ENCODE measurements at regions not wholly inside any gene's neighbourhood (a gene's known extent, or its start where the extent isn't known, plus 50 kb on each side); places are given as distances from the start of the nearest gene placed in this dataset.

GRCh38 chr4:19592391-19592790, 659.3 kb upstream of the SLIT2 start:
- ATAC-seq (ENCODE audit: insufficient number of reproducible peaks, low FRiP score, low read depth) = no peak
- H3K9me3 ChIP-seq = no peaks in the 10 kb centered on the region
- no peaks in the 10 kb centered on the region for H3K27me3 ChIP-seq (replicated peaks; ENCODE audit: insufficient read depth)
- no peak overlapping the region for H3K4me3 ChIP-seq
- TF ChIP-seq CTCF (IDR thresholded peaks at IDR 0.05) = no peak
- DNase-seq (ENCODE audit: low spot score) = no peak
- no peaks in the 10 kb centered on the region for H3K36me3 ChIP-seq
- H3K27ac ChIP-seq = no peak overlapping the region
- no peaks in the 10 kb centered on the region for H3K4me1 ChIP-seq (ENCODE audit: control insufficient read depth in 1 of 2, low read depth in 2 of 2)

GRCh38 chr4:19583827-19584569, 667.7 kb upstream of the SLIT2 start:
- DNase-seq (ENCODE audit: low spot score) = no peak
- TF ChIP-seq CTCF (IDR thresholded peaks at IDR 0.05) = no peak
- H3K27me3 ChIP-seq (replicated peaks; ENCODE audit: insufficient read depth) = no peaks in the 10 kb centered on the region
- no peak overlapping the region for H3K27ac ChIP-seq
- no peak for ATAC-seq (ENCODE audit: insufficient number of reproducible peaks, low FRiP score, low read depth)
- H3K4me3 ChIP-seq = no peak overlapping the region
- no peaks in the 10 kb centered on the region for H3K36me3 ChIP-seq
- no peaks in the 10 kb centered on the region for H3K9me3 ChIP-seq
- H3K4me1 ChIP-seq (ENCODE audit: control insufficient read depth in 1 of 2, low read depth in 2 of 2) = no peaks in the 10 kb centered on the region

GRCh38 chr4:19580095-19580494, 671.6 kb upstream of the SLIT2 start:
- TF ChIP-seq CTCF (IDR thresholded peaks at IDR 0.05) = no peak
- no peak overlapping the region for H3K27ac ChIP-seq
- DNase-seq (ENCODE audit: low spot score) = no peak

GRCh38 chr4:19579608-19580007, 672.1 kb upstream of the SLIT2 start:
- Histone ChIP-seq H3K9me3 (no peaks in the 10 kb centered on the region), H3K4me3 (no peak overlapping the region), H3K27ac (no peak overlapping the region), H3K27me3 (replicated peaks; ENCODE audit: insufficient read depth) (no peaks in the 10 kb centered on the region), H3K4me1 (ENCODE audit: control insufficient read depth in 1 of 2, low read depth in 2 of 2) (no peaks in the 10 kb centered on the region), H3K36me3 (no peaks in the 10 kb centered on the region)
- ATAC-seq (ENCODE audit: insufficient number of reproducible peaks, low FRiP score, low read depth) (no peak), DNase-seq (ENCODE audit: low spot score) (no peak)
- no peak for TF ChIP-seq CTCF (IDR thresholded peaks at IDR 0.05)

More at GRCh38 chr4:19580095-19580494, 671.6 kb upstream of the SLIT2 start:
- no peaks in the 10 kb centered on the region for H3K9me3 ChIP-seq
- no peak for ATAC-seq (ENCODE audit: insufficient number of reproducible peaks, low FRiP score, low read depth)
- no peaks in the 10 kb centered on the region for H3K36me3 ChIP-seq
- H3K4me1 ChIP-seq (ENCODE audit: control insufficient read depth in 1 of 2, low read depth in 2 of 2) = no peaks in the 10 kb centered on the region
- H3K4me3 ChIP-seq = no peak overlapping the region
- H3K27me3 ChIP-seq (replicated peaks; ENCODE audit: insufficient read depth) = no peaks in the 10 kb centered on the region

GRCh38 chr4:19577097-19577496, 674.6 kb upstream of the SLIT2 start:
- Histone ChIP-seq H3K27me3 (replicated peaks; ENCODE audit: insufficient read depth) (no peaks in the 10 kb centered on the region), H3K36me3 (no peaks in the 10 kb centered on the region), H3K27ac (no peak overlapping the region), H3K4me1 (ENCODE audit: control insufficient read depth in 1 of 2, low read depth in 2 of 2) (no peaks in the 10 kb centered on the region), H3K9me3 (no peaks in the 10 kb centered on the region), H3K4me3 (no peak overlapping the region)
- ATAC-seq (ENCODE audit: insufficient number of reproducible peaks, low FRiP score, low read depth) (no peak), DNase-seq (ENCODE audit: low spot score) (no peak)
- no peak for TF ChIP-seq CTCF (IDR thresholded peaks at IDR 0.05)
